Peyer's patch (tissue), 4 donors: ENCODE measurements at regions not wholly inside any gene's neighbourhood (a gene's known extent, or its start where the extent isn't known, plus 50 kb on each side); places are given as distances from the start of the nearest gene placed in this dataset.
A peak's percentile ranks its signal among the peaks of the same experiment; 100 is the strongest.

Source experiments
- DNase-seq, 3 donors: peaks; one replicate each; pipeline ENCODE4 v3.0.0-alpha.2; 2017 to 2019
- H3K27ac ChIP-seq, 4 donors: fragments of 200-600 bp; sonication (generic); one replicate each; pipeline ENCODE4 v1.5.1; 2016 to 2019
- H3K27me3 ChIP-seq, 2 donors: fragments of 200-600 bp; sonication (generic); one replicate each; pipeline ENCODE4 v1.5.1; 2019
- H3K36me3 ChIP-seq, 3 donors: fragments of 200-600 bp; sonication (generic); one replicate each; pipeline ENCODE4 v1.5.1; 2016 to 2019
- H3K4me1 ChIP-seq, 4 donors: fragments of 200-600 bp; sonication (generic); one replicate each; pipeline ENCODE4 v1.5.1; 2016 to 2019
- H3K4me3 ChIP-seq, 4 donors: fragments of 200-600 bp; sonication (generic); 1 replicate in 3 of 4; 2 replicates in 1 of 4; pipeline ENCODE4 v1.5.1; 2016 to 2019; ENCODE audit warnings: mild to moderate bottlenecking in 1 of 4
- H3K9me3 ChIP-seq, 4 donors: fragments of 200-600 bp; sonication (generic); one replicate each; pipeline ENCODE4 v1.5.1; 2016 to 2019; ENCODE audit warnings: mild to moderate bottlenecking in 1 of 4
- CTCF ChIP-seq, 6 experiments: fragments of 450-650 bp in 4 of 6; fragments of 200-600 bp in 2 of 6; sonication (generic) in 1 of 6; IDR thresholded peaks; one replicate each; pipeline ENCODE4 v1.5.1; 2017 to 2019; ENCODE audit warnings: antibody characterized with exemption in 6 of 6, mild to moderate bottlenecking in 3 of 6, moderate library complexity in 1 of 6
- POLR2A ChIP-seq, 2 donors: fragments of 450-650 bp; IDR thresholded peaks; one replicate each; pipeline ENCODE4 v1.5.1; 2017; ENCODE audit warnings: antibody characterized with exemption in 2 of 2, mild to moderate bottlenecking in 2 of 2, moderate library complexity in 2 of 2

- H3K4me3 ChIP-seq: no peak overlapping the region
- TF ChIP-seq POLR2A (IDR thresholded peaks at IDR 0.05): no peak
- peak in 4 of 6 experiments; percentile 15 to 47 (median 40) for TF ChIP-seq CTCF (IDR thresholded peaks at IDR 0.05)
- H3K4me1 ChIP-seq: peaks cover 0 to 6% (median 0%) of the 10 kb centered on the region in 4 donors
- no peaks in the 10 kb centered on the region for H3K27me3 ChIP-seq
- H3K36me3 ChIP-seq: no peaks in the 10 kb centered on the region
- peaks cover 0 to 10% (median 0%) of the 10 kb centered on the region in 4 donors for H3K9me3 ChIP-seq
- no peak overlapping the region for H3K27ac ChIP-seq
- DNase-seq: peak in 1 of 3 donors; percentile 66
These were observed 563.6 kb upstream of the SEMA3D start for GRCh38 chr7:85750454-85750949.

- TF ChIP-seq CTCF (IDR thresholded peaks at IDR 0.05) (no peak), POLR2A (IDR thresholded peaks at IDR 0.05) (no peak)
- H3K9me3 ChIP-seq: peaks cover 0 to 16% (median 0%) of the 10 kb centered on the region in 4 donors
- H3K27me3 ChIP-seq: no peaks in the 10 kb centered on the region
- no peak for DNase-seq
- peaks cover 0 to 6% (median 0%) of the 10 kb centered on the region in 4 donors for H3K4me1 ChIP-seq
- H3K36me3 ChIP-seq: no peaks in the 10 kb centered on the region
- H3K4me3 ChIP-seq: no peak overlapping the region
- H3K27ac ChIP-seq: no peak overlapping the region
These were observed 563.0 kb upstream of the SEMA3D start for GRCh38 chr7:85749696-85750453.

- Histone ChIP-seq H3K36me3 (no peaks in the 10 kb centered on the region), H3K4me3 (no peak overlapping the region), H3K4me1 (peaks cover 0 to 6% (median 0%) of the 10 kb centered on the region in 4 donors), H3K9me3 (peaks cover 0 to 16% (median 0%) of the 10 kb centered on the region in 4 donors), H3K27ac (no peak overlapping the region), H3K27me3 (no peaks in the 10 kb centered on the region)
- DNase-seq: peak in 2 of 3 donors; percentile 52 to 69
- TF ChIP-seq POLR2A (IDR thresholded peaks at IDR 0.05) (no peak), CTCF (IDR thresholded peaks at IDR 0.05) (no peak)
These were observed 562.0 kb upstream of the SEMA3D start for GRCh38 chr7:85748861-85749260.

GRCh38 chr7:85737426-85737825 lies 550.6 kb upstream of the SEMA3D start:
- no peaks in the 10 kb centered on the region for H3K27me3 ChIP-seq
- no peak for TF ChIP-seq CTCF (IDR thresholded peaks at IDR 0.05)
- H3K9me3 ChIP-seq: peaks cover 0 to 5% (median 0%) of the 10 kb centered on the region in 4 donors

GRCh38 chr7:85736085-85736484 lies 549.2 kb upstream of the SEMA3D start:
- Histone ChIP-seq H3K9me3 (peaks cover 0 to 5% (median 0%) of the 10 kb centered on the region in 4 donors), H3K27me3 (no peaks in the 10 kb centered on the region), H3K4me3 (no peak overlapping the region), H3K27ac (no peak overlapping the region), H3K4me1 (no peaks in the 10 kb centered on the region), H3K36me3 (no peaks in the 10 kb centered on the region)
- DNase-seq: no peak
- TF ChIP-seq CTCF (IDR thresholded peaks at IDR 0.05) (no peak), POLR2A (IDR thresholded peaks at IDR 0.05) (no peak)

More at GRCh38 chr7:85737426-85737825, 550.6 kb upstream of the SEMA3D start:
- DNase-seq: no peak
- Histone ChIP-seq H3K36me3 (no peaks in the 10 kb centered on the region), H3K4me1 (no peaks in the 10 kb centered on the region), H3K27ac (no peak overlapping the region), H3K4me3 (no peak overlapping the region)
